Neural crest cell (in vitro differentiated cells): ENCODE measurements at regions not wholly inside any gene's neighbourhood (a gene's known extent, or its start where the extent isn't known, plus 50 kb on each side); places are given as distances from the start of the nearest gene placed in this dataset.

Source experiments
- DNase-seq: peaks from one replicate; pipeline ENCODE4 v3.0.0; 2021; ENCODE audit warnings: low read depth, mixed read lengths, low spot score
- H3K27ac Mint-ChIP-seq: one replicate; pipeline ENCODE4 v1.8.0; 2021; ENCODE audit warnings: mild to moderate bottlenecking, mixed read lengths; ENCODE audit not compliant: unreplicated experiment
- H3K27me3 Mint-ChIP-seq: 2 replicates; pipeline ENCODE4 v1.8.0; 2021; ENCODE audit warnings: low read depth, mild to moderate bottlenecking, mixed read lengths
- H3K36me3 Mint-ChIP-seq: 2 replicates; pipeline ENCODE4 v1.8.0; 2021; ENCODE audit warnings: low read depth, mild to moderate bottlenecking, mixed read lengths
- H3K4me1 Mint-ChIP-seq: 2 replicates; pipeline ENCODE4 v1.8.0; 2021; ENCODE audit warnings: mixed read lengths
- H3K4me3 Mint-ChIP-seq: one replicate; pipeline ENCODE4 v1.8.0; 2021; ENCODE audit warnings: mild to moderate bottlenecking, mixed read lengths
- H3K9me3 Mint-ChIP-seq: 2 replicates; pipeline ENCODE4 v1.8.0; 2021; ENCODE audit warnings: mixed read lengths
- TF ChIP-seq, protein P1 (sequence below): fragments of 200-600 bp; sonication (generic); conservative IDR thresholded peaks from 2 replicates; pipeline ENCODE4 v1.5.0; 2021; ENCODE audit warnings: antibody characterized with exemption, mild to moderate bottlenecking

DNA sequence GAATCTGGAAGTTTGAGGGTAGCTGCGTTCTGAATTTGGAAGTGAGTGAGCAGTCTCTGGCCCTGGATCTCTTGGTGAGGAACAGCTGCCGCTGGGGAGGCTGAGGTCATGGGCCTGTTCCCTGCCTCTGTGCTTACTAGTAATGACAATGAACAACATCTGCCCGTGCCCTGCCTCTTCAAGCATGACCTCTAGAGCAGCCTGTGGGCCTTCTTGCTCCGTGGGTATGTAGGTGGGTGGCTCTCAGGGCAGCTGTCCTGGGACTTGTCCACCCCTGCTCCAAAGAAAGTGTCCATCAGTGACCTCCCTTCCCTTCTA, 186.2 kb downstream of the CXCL12 start:
- Mint-ChIP-seq H3K27me3 (no peaks in the 10 kb centered on the region), H3K27ac (no peak overlapping the region), H3K36me3 (no peaks in the 10 kb centered on the region), H3K4me1 (peaks cover 10% of the 10 kb centered on the region), H3K9me3 (peaks cover 5% of the 10 kb centered on the region), H3K4me3 (no peak overlapping the region)
- TF ChIP-seq, protein P1, sequence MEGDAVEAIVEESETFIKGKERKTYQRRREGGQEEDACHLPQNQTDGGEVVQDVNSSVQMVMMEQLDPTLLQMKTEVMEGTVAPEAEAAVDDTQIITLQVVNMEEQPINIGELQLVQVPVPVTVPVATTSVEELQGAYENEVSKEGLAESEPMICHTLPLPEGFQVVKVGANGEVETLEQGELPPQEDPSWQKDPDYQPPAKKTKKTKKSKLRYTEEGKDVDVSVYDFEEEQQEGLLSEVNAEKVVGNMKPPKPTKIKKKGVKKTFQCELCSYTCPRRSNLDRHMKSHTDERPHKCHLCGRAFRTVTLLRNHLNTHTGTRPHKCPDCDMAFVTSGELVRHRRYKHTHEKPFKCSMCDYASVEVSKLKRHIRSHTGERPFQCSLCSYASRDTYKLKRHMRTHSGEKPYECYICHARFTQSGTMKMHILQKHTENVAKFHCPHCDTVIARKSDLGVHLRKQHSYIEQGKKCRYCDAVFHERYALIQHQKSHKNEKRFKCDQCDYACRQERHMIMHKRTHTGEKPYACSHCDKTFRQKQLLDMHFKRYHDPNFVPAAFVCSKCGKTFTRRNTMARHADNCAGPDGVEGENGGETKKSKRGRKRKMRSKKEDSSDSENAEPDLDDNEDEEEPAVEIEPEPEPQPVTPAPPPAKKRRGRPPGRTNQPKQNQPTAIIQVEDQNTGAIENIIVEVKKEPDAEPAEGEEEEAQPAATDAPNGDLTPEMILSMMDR, result no peak
- no peak for DNase-seq

DNA sequence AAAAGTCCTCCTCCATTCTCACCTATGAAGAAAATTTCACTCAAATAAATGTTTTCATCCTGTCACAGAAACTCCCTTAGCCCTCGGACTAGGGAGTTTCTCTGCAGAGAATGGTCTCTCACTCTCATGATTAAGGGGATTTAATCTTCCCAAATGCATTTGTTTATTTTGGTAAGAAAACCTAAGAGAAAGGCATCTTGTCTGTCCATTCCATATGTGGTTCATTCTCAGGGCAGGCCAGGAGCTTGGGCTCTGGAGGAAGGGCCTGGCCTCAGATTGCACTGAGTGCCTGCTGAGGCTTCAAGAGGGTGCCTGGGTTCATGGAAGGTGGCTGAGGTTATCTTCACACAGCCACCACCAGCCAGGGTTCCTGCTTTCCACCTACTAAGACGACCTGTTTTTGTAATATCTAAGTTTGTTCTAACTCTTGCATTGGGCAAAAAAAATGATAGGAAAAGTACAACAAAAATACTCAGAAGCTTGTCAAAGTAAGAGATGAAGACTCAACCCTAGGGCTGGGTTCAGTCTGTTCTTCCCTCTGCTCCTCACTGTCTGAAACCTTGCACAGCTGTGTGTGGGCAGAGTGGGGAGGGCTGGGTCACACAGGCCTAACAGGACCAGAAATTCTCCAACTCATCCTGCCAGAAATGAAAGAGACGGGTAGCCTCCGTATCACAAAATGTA, 186.7 kb downstream of the CXCL12 start:
- H3K36me3 Mint-ChIP-seq, result no peaks in the 10 kb centered on the region
- peaks cover 5% of the 10 kb centered on the region for H3K9me3 Mint-ChIP-seq
- no peaks in the 10 kb centered on the region for H3K27me3 Mint-ChIP-seq
- no peak overlapping the region for H3K4me3 Mint-ChIP-seq
- no peak overlapping the region for H3K27ac Mint-ChIP-seq
- TF ChIP-seq, protein P1, result no peak
- peaks cover 10% of the 10 kb centered on the region for H3K4me1 Mint-ChIP-seq
- DNase-seq, result no peak

DNA sequence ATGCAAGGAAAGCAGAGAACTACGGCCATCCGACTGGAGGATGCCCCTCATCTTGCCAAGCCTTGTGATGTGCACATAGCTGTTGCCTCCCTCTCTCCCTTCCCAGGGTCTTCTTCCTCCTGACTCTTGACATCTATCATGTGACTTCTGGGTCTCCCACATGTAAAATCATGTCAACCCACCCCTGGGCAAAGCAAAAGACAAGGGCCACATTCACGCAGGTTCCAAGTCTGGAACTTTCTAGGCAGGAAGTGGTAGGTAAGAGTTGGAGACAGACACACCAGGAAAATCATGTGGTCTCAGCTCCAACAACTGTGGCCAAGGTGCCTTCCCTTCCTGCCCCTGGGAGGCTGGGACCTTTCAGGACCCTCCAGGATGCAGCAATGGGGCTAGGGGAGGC, 187.3 kb downstream of the CXCL12 start:
- no peaks in the 10 kb centered on the region for H3K27me3 Mint-ChIP-seq
- no peaks in the 10 kb centered on the region for H3K36me3 Mint-ChIP-seq
- no peak for DNase-seq
- no peak overlapping the region for H3K27ac Mint-ChIP-seq
- peaks cover 10% of the 10 kb centered on the region for H3K4me1 Mint-ChIP-seq
- H3K4me3 Mint-ChIP-seq, result no peak overlapping the region
- H3K9me3 Mint-ChIP-seq, result peaks cover 5% of the 10 kb centered on the region
- TF ChIP-seq, protein P1, result no peak

DNA sequence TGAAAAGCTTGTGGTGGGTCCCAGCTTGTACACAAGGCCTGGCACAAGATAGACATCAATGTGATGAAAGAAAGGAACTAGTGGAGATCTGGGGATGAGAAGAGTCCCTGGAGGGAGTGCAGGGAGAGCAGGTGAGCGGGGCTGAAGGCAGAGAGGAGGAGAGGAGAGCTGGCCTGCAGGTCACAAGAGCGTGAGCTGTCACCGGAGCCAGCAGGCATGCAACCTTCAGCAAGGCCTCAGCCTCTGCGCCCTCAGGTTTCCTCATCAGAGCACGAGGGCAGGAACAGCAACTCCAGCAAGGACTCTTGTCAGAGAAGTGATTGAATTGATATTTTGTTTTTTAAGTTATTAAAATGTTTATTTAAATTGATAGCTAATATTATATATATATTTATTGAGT, 188.6 kb downstream of the CXCL12 start:
- Mint-ChIP-seq H3K4me3 (no peak overlapping the region), H3K27ac (peak overlapping the region; percentile 57), H3K4me1 (peaks cover 10% of the 10 kb centered on the region), H3K27me3 (no peaks in the 10 kb centered on the region), H3K36me3 (no peaks in the 10 kb centered on the region), H3K9me3 (peaks cover 5% of the 10 kb centered on the region)
- TF ChIP-seq, protein P1, result no peak
- DNase-seq, result no peak

DNA sequence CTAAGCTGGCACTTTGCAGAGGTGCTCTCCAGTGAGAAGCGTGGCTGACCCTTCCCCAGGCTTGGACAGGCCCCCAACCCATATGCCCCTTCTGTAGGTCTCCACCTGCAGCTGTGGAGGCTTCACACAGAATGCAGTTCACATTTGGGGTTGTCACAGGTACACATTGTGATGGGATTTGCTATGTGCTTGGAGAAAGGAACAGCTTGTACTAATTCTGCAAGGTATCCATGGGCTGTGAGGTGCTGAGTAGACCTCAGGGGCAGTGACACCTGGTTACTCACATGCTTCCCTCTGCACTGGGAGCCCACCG, 188.9 kb downstream of the CXCL12 start:
- Mint-ChIP-seq H3K4me1 (peaks cover 10% of the 10 kb centered on the region), H3K27me3 (no peaks in the 10 kb centered on the region), H3K9me3 (peaks cover 5% of the 10 kb centered on the region), H3K36me3 (no peaks in the 10 kb centered on the region), H3K27ac (peak overlapping the region; percentile 57), H3K4me3 (no peak overlapping the region)
- no peak for DNase-seq
- TF ChIP-seq, protein P1, result no peak
